ENCODE measurements at regions not wholly inside any gene's neighbourhood (a gene's known extent, or its start where the extent isn't known, plus 50 kb on each side); places are given as distances from the start of the nearest gene placed in this dataset.

DNA sequence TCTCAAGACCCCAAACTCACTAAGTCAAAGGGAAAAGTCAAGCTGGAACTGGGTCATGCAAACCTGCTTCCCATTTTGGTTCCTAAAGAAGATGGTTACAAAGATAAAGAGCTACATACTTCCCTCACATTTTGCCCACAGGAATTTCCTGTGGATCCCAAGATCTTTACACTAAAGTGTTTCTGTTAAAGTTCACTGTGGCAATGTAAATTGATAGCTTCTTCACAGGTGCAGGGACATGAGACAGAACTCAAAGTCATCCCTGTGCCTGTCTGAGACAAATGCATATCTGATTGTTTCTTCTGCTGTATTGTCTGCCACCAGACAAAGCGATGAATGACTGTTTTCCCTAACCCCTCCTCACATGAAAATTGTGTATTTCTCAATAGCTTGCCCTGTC, 567.8 kb downstream of the ZIC1 start:
- no peaks in the 10 kb centered on the region for H3K27me3 ChIP-seq (ENCODE audit: control insufficient read depth in 1 of 2, insufficient read depth in 2 of 2, low read length in 2 of 2)
- no peaks in the 10 kb centered on the region for H3K4me1 ChIP-seq (ENCODE audit: insufficient read depth, low read length)
- H3K9me3 ChIP-seq (ENCODE audit: low read length), result no peaks in the 10 kb centered on the region
- H3K36me3 ChIP-seq (ENCODE audit: insufficient read depth, low read length), result no peaks in the 10 kb centered on the region
- no peak overlapping the region for H3K27ac ChIP-seq (ENCODE audit: low read depth, low read length)
- H3K9ac ChIP-seq (ENCODE audit: low read length), result no peak overlapping the region
- no peak overlapping the region for H3K4me3 ChIP-seq (ENCODE audit: low read depth in 1 of 2, low read length in 2 of 2)

DNA sequence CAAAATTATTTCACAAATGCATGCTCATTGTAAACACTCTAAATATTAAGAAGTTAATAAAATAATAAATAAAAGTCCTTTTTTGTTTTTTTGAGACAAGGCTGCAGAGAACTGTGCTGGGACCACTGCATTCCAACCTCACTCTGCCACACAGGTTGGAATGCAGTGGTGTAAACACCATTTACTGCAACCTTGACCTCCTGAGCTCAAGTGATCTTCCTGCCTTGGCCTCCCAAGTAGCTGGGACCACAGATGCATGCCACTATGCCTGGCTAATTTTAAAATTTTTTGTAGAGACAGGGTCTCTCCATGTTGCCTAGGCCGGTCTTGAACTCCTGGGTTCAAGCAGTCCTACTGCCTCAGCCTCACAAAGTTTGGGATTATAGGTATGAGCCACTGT, 578.4 kb downstream of the ZIC1 start:
- H3K27ac ChIP-seq (ENCODE audit: low read depth, low read length), result no peak overlapping the region
- H3K27me3 ChIP-seq (ENCODE audit: control insufficient read depth in 1 of 2, insufficient read depth in 2 of 2, low read length in 2 of 2), result no peaks in the 10 kb centered on the region
- H3K9ac ChIP-seq (ENCODE audit: low read length), result no peak overlapping the region
- H3K4me3 ChIP-seq (ENCODE audit: low read depth in 1 of 2, low read length in 2 of 2), result no peak overlapping the region
- H3K36me3 ChIP-seq (ENCODE audit: insufficient read depth, low read length), result no peaks in the 10 kb centered on the region
- no peaks in the 10 kb centered on the region for H3K9me3 ChIP-seq (ENCODE audit: low read length)
- no peaks in the 10 kb centered on the region for H3K4me1 ChIP-seq (ENCODE audit: insufficient read depth, low read length)

DNA sequence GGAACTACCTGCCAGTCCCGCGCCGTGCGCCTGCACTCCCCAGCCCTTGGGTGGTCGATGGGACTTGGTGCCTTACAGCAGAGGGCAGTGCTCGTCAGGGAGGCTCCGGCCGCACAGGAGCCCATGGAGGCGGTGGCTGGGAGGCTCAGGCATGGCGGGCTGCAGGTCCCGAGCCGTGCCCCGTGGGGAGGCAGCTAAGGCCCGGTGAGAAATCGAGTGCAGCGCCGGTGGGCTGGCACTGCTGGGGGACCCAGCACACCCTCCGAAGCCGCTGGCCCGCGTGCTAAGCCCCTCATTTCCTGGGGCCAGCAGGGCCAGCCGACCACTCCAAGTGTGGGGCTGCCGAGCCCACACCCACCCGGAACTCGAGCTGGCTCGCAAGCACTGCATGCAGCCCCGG, 580.2 kb downstream of the ZIC1 start:
- no peak overlapping the region for H3K4me3 ChIP-seq (ENCODE audit: low read depth in 1 of 2, low read length in 2 of 2)
- no peak overlapping the region for H3K27ac ChIP-seq (ENCODE audit: low read depth, low read length)
- no peak overlapping the region for H3K9ac ChIP-seq (ENCODE audit: low read length)
- H3K27me3 ChIP-seq (ENCODE audit: control insufficient read depth in 1 of 2, insufficient read depth in 2 of 2, low read length in 2 of 2), result no peaks in the 10 kb centered on the region
- H3K9me3 ChIP-seq (ENCODE audit: low read length), result no peaks in the 10 kb centered on the region
- no peaks in the 10 kb centered on the region for H3K36me3 ChIP-seq (ENCODE audit: insufficient read depth, low read length)
- no peaks in the 10 kb centered on the region for H3K4me1 ChIP-seq (ENCODE audit: insufficient read depth, low read length)

DNA sequence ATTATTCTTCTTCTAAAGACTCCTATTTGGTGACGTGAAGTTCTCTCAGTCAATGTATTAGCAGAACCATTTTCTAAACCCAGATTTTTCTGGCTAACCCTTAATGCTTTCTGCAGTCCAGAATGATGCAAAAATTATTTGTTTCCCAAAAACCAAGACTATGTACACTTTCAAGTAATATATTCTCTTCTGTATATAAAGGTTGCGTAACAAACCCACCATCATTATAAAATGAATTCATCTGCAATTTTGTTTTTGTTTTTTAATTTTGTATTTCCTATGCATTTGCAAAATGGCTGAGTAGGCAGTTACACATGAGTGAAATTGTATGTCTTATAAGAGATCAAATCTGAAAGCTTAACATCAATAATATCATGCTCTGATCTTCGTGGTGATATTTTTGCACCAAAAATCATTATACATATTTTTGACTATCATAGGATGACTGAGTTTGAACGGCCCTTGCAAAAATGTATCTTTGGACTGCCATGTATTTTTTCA, 593.6 kb downstream of the ZIC1 start:
- Histone ChIP-seq H3K9ac (ENCODE audit: low read length) (no peak overlapping the region), H3K9me3 (ENCODE audit: low read length) (no peaks in the 10 kb centered on the region), H3K4me3 (ENCODE audit: low read depth in 1 of 2, low read length in 2 of 2) (no peak overlapping the region), H3K36me3 (ENCODE audit: insufficient read depth, low read length) (no peaks in the 10 kb centered on the region), H3K27ac (ENCODE audit: low read depth, low read length) (no peak overlapping the region), H3K4me1 (ENCODE audit: insufficient read depth, low read length) (no peaks in the 10 kb centered on the region), H3K27me3 (ENCODE audit: control insufficient read depth in 1 of 2, insufficient read depth in 2 of 2, low read length in 2 of 2) (no peaks in the 10 kb centered on the region)

DNA sequence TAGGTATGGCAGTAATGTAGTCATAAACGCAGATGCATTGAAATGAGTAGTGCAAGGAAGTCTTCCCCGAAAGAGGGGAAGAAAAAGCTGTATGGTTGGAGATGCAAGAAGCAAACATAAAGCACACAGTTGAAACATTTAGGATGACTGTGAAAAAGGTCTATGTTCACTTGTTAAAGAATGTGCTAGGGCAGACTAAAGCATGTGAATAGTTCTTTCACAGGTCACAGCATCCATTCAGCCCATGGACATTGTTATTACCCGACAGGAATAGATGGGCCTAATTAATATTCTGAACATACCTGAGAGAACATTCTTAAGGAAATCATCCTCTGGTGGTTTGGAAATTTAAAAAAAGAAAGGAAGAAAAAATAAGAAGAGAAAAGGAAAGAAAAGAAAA, 595.2 kb downstream of the ZIC1 start:
- Histone ChIP-seq H3K4me3 (ENCODE audit: low read depth in 1 of 2, low read length in 2 of 2) (no peak overlapping the region), H3K9me3 (ENCODE audit: low read length) (no peaks in the 10 kb centered on the region), H3K36me3 (ENCODE audit: insufficient read depth, low read length) (no peaks in the 10 kb centered on the region), H3K9ac (ENCODE audit: low read length) (no peak overlapping the region), H3K27ac (ENCODE audit: low read depth, low read length) (no peak overlapping the region), H3K4me1 (ENCODE audit: insufficient read depth, low read length) (no peaks in the 10 kb centered on the region), H3K27me3 (ENCODE audit: control insufficient read depth in 1 of 2, insufficient read depth in 2 of 2, low read length in 2 of 2) (no peaks in the 10 kb centered on the region)

DNA sequence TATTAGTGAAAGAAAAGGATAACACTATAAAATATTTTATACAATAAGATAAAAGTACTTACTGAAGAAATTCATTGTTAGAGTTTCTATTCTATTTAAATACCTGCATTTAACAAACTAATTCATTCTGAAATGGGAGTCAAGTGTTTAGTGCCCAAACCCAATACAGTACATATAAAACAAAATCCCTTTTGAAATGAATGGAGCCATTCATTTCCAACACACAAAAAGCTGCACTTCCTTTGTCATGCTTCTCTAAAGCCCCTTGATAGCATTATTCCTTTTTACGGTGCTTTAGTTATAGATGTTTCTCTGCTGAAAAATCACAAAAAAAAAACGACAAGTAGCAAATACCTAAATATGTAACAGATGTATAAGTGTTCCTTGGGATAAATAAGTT, 596.3 kb downstream of the ZIC1 start:
- H3K9me3 ChIP-seq (ENCODE audit: low read length), result no peaks in the 10 kb centered on the region
- no peaks in the 10 kb centered on the region for H3K36me3 ChIP-seq (ENCODE audit: insufficient read depth, low read length)
- H3K9ac ChIP-seq (ENCODE audit: low read length), result no peak overlapping the region
- H3K4me1 ChIP-seq (ENCODE audit: insufficient read depth, low read length), result no peaks in the 10 kb centered on the region
- H3K27me3 ChIP-seq (ENCODE audit: control insufficient read depth in 1 of 2, insufficient read depth in 2 of 2, low read length in 2 of 2), result no peaks in the 10 kb centered on the region
- no peak overlapping the region for H3K4me3 ChIP-seq (ENCODE audit: low read depth in 1 of 2, low read length in 2 of 2)
- no peak overlapping the region for H3K27ac ChIP-seq (ENCODE audit: low read depth, low read length)

DNA sequence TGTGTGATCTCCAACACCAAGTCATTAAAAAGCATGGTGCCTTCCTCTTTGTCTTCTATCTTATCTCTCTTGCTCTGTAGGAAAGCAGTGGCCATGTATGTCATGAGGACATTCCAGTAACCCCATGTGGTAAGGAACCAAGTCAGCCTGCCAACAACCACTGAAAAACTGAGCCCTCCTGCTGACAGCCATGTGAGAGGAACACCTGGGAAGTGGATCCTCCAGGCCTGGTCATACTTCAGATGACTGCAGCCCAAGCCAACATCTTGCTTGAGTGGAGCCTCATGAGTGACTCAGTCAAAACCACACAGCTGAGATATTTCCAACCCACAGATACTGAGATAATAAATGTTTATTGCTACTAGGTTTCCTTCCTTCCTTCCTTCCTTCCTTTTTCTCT, 597.3 kb downstream of the ZIC1 start:
- Histone ChIP-seq H3K36me3 (ENCODE audit: insufficient read depth, low read length) (no peaks in the 10 kb centered on the region), H3K9ac (ENCODE audit: low read length) (no peak overlapping the region), H3K4me1 (ENCODE audit: insufficient read depth, low read length) (no peaks in the 10 kb centered on the region), H3K27ac (ENCODE audit: low read depth, low read length) (no peak overlapping the region), H3K4me3 (ENCODE audit: low read depth in 1 of 2, low read length in 2 of 2) (no peak overlapping the region), H3K27me3 (ENCODE audit: control insufficient read depth in 1 of 2, insufficient read depth in 2 of 2, low read length in 2 of 2) (no peaks in the 10 kb centered on the region), H3K9me3 (ENCODE audit: low read length) (no peaks in the 10 kb centered on the region)

DNA sequence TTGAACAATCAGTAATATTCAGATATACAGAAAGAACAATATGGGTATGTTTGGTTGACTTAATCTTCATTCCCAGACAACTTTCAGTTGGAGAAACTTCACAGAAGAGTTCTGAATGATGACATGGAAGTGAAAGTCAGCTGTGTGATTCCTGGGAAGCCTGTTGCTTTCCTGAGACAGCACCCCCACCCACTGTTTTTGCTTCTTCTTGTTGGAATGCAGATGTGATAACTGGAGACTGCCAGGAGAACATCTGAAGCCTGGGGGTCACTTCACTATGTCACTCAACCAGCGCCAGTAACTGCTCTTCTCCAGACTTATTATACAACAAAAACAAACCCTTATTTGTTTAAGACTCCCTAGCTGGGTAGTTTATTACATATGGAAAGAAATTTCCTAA, 599.4 kb downstream of the ZIC1 start:
- H3K27me3 ChIP-seq (ENCODE audit: control insufficient read depth in 1 of 2, insufficient read depth in 2 of 2, low read length in 2 of 2), result no peaks in the 10 kb centered on the region

DNA sequence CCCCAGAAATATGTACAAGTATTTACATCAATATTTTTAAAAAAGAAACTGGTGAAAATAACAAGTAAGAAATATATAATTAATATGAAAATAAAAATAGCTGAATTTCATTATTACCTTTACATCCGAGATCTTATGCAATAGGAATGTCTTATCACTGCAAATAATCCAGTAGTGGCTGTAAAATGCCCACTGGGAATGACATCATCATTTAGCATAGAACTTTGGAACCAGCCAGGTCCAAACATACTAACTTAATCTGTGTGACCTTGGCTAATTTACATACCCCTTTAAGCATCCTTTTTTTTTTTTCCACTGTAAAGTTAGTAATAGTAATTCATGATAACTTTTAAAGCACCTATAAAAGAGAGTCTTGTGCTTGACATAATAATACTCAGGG, 611.7 kb downstream of the ZIC1 start:
- Histone ChIP-seq H3K27me3 (ENCODE audit: control insufficient read depth in 1 of 2, insufficient read depth in 2 of 2, low read length in 2 of 2) (no peaks in the 10 kb centered on the region), H3K36me3 (ENCODE audit: insufficient read depth, low read length) (no peaks in the 10 kb centered on the region), H3K9ac (ENCODE audit: low read length) (no peak overlapping the region), H3K9me3 (ENCODE audit: low read length) (no peaks in the 10 kb centered on the region), H3K27ac (ENCODE audit: low read depth, low read length) (no peak overlapping the region), H3K4me3 (ENCODE audit: low read depth in 1 of 2, low read length in 2 of 2) (no peak overlapping the region), H3K4me1 (ENCODE audit: insufficient read depth, low read length) (no peaks in the 10 kb centered on the region)

More for the DNA sequence above, 599.4 kb downstream of the ZIC1 start:
- Histone ChIP-seq H3K9ac (ENCODE audit: low read length) (no peak overlapping the region), H3K4me1 (ENCODE audit: insufficient read depth, low read length) (no peaks in the 10 kb centered on the region), H3K9me3 (ENCODE audit: low read length) (no peaks in the 10 kb centered on the region), H3K36me3 (ENCODE audit: insufficient read depth, low read length) (no peaks in the 10 kb centered on the region), H3K4me3 (ENCODE audit: low read depth in 1 of 2, low read length in 2 of 2) (no peak overlapping the region), H3K27ac (ENCODE audit: low read depth, low read length) (no peak overlapping the region)

DNA sequence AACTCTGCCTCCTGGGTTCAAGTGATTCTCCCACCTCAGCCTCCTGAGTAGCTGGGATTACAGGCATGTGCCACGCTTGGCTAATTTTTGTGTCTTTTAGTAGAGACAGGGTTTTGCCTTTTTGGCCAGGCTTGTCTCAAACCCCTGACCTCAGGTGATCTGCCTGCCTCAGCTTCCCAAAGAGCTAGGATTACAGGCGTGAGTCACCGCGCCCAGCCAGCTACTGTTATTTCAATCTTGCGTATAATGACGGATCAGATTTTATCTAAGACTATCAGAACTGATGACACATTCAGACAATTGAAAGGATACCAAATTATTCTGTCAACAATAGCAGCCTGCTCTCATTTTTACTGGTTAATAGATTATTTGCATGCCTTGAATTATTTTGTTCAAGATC, 612.2 kb downstream of the ZIC1 start:
- Histone ChIP-seq H3K27me3 (ENCODE audit: control insufficient read depth in 1 of 2, insufficient read depth in 2 of 2, low read length in 2 of 2) (no peaks in the 10 kb centered on the region), H3K9me3 (ENCODE audit: low read length) (no peaks in the 10 kb centered on the region), H3K36me3 (ENCODE audit: insufficient read depth, low read length) (no peaks in the 10 kb centered on the region), H3K4me3 (ENCODE audit: low read depth in 1 of 2, low read length in 2 of 2) (no peak overlapping the region), H3K4me1 (ENCODE audit: insufficient read depth, low read length) (no peaks in the 10 kb centered on the region), H3K27ac (ENCODE audit: low read depth, low read length) (no peak overlapping the region), H3K9ac (ENCODE audit: low read length) (no peak overlapping the region)

DNA sequence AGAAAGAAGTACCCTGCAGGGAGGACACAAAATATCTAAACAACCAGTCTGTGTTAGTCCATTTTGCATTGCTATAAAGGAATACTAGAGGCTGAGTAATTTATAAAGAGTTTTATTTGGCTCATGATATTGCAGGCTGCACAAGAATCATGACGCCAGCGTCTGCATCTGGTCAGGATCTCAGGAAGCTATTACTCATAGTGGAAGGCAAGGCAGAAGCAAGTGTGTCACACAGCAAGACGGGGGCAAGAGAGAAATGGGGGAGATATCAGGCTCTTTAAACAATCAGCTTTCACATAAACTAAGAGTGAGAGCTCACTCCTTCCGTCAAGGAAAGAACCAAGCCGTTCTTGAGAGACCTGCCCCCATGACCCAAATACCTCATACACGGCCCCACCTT, 614.8 kb downstream of the ZIC1 start:
- Histone ChIP-seq H3K4me1 (ENCODE audit: insufficient read depth, low read length) (no peaks in the 10 kb centered on the region), H3K9me3 (ENCODE audit: low read length) (no peaks in the 10 kb centered on the region), H3K36me3 (ENCODE audit: insufficient read depth, low read length) (no peaks in the 10 kb centered on the region), H3K27me3 (ENCODE audit: control insufficient read depth in 1 of 2, insufficient read depth in 2 of 2, low read length in 2 of 2) (no peaks in the 10 kb centered on the region), H3K4me3 (ENCODE audit: low read depth in 1 of 2, low read length in 2 of 2) (no peak overlapping the region), H3K27ac (ENCODE audit: low read depth, low read length) (no peak overlapping the region), H3K9ac (ENCODE audit: low read length) (no peak overlapping the region)

DNA sequence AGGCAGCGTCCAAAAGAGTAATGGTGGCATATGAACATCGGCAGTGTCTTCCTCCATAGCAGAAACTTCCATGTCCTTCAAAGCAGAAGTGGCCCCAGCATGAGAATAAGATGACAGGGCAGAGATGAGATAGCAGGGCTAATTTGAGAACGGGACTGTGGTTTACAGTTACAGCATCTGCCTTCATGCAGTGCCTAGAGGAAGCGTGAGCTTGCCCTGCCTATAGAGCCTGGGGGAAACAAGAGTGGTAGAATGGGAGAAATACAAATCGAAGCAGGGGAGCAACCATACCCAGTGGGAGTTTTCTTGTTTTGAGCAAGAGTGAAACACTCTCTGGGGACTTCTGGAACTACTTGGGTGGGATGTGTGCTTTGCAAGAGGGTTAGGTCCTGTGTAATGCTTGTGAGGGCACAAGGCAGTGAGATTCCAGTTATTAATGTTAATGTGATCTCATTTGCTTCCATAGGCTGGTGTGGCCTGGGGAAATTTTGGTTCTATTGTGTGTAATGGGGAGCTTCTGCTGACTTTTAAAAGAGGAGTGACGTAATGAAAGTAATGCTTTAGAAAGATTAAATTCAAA, 616.9 kb downstream of the ZIC1 start:
- no peak overlapping the region for H3K4me3 ChIP-seq (ENCODE audit: low read depth in 1 of 2, low read length in 2 of 2)
- H3K36me3 ChIP-seq (ENCODE audit: insufficient read depth, low read length), result no peaks in the 10 kb centered on the region
- H3K4me1 ChIP-seq (ENCODE audit: insufficient read depth, low read length), result no peaks in the 10 kb centered on the region
- H3K27ac ChIP-seq (ENCODE audit: low read depth, low read length), result no peak overlapping the region
- no peaks in the 10 kb centered on the region for H3K9me3 ChIP-seq (ENCODE audit: low read length)
- H3K27me3 ChIP-seq (ENCODE audit: control insufficient read depth in 1 of 2, insufficient read depth in 2 of 2, low read length in 2 of 2), result no peaks in the 10 kb centered on the region
- no peak overlapping the region for H3K9ac ChIP-seq (ENCODE audit: low read length)
